Mononuclear cell (primary cell): ENCODE measurements at regions not wholly inside any gene's neighbourhood (a gene's known extent, or its start where the extent isn't known, plus 50 kb on each side); places are given as distances from the start of the nearest gene placed in this dataset.

Source experiments
- H3K27me3 ChIP-seq: 2 replicates; pipeline ENCODE4 v1.6.0; 2011; ENCODE audit warnings: low read length, control low read depth; ENCODE audit not compliant: insufficient read depth
- H3K4me1 ChIP-seq: 2 replicates; pipeline ENCODE4 v1.5.1; 2011; ENCODE audit warnings: mild to moderate bottlenecking, low read length, control low read depth; ENCODE audit not compliant: insufficient read depth
- H3K4me3 ChIP-seq: 2 replicates; pipeline ENCODE4 v1.5.1; 2011; ENCODE audit warnings: mild to moderate bottlenecking, low read length, moderate library complexity
- H3K9me3 ChIP-seq: 2 replicates; pipeline ENCODE4 v1.5.1; 2011; ENCODE audit warnings: low read depth, mild to moderate bottlenecking, control low read depth, low read length

DNA sequence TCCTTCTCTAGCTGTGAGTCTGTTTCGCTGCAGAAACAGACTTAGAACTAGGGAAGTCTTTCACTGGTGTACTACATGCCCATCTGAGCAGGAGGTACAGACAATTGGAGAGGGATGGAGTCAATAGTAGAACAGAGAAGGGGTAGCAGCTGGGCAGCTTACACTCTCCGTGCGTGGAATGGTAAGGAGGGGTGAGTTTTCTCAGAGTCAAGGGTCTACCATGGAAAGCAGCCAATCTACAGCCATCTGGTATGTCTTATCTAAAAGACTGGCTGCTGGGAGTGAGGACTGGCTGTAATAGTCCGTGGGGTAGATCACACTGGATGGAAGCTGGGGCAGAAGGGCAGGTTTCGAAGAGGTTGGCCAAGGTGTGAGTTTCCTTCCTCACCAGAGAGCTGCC is 137.3 kb upstream of the TENM4 start:
- no peaks in the 10 kb centered on the region for H3K27me3 ChIP-seq
- no peak overlapping the region for H3K4me3 ChIP-seq
- no peaks in the 10 kb centered on the region for H3K9me3 ChIP-seq
- no peaks in the 10 kb centered on the region for H3K4me1 ChIP-seq

- no peaks in the 10 kb centered on the region for H3K27me3 ChIP-seq
- H3K4me1 ChIP-seq = no peaks in the 10 kb centered on the region
- H3K4me3 ChIP-seq = no peak overlapping the region
- no peaks in the 10 kb centered on the region for H3K9me3 ChIP-seq
Measured at GRCh38 chr11:79575701-79576100, 134.9 kb upstream of the TENM4 start.

GRCh38 chr11:79570104-79570503 is 129.3 kb upstream of the TENM4 start:
- no peak overlapping the region for H3K4me3 ChIP-seq
- no peaks in the 10 kb centered on the region for H3K9me3 ChIP-seq
- H3K4me1 ChIP-seq = no peaks in the 10 kb centered on the region
- H3K27me3 ChIP-seq = no peaks in the 10 kb centered on the region

- Histone ChIP-seq H3K4me1 (no peaks in the 10 kb centered on the region), H3K27me3 (no peaks in the 10 kb centered on the region), H3K9me3 (no peaks in the 10 kb centered on the region), H3K4me3 (no peak overlapping the region)
Measured at GRCh38 chr11:79564288-79564925, 123.6 kb upstream of the TENM4 start.

GRCh38 chr11:79561496-79561895 is 120.7 kb upstream of the TENM4 start:
- Histone ChIP-seq H3K4me3 (no peak overlapping the region), H3K4me1 (no peaks in the 10 kb centered on the region), H3K9me3 (no peaks in the 10 kb centered on the region), H3K27me3 (no peaks in the 10 kb centered on the region)

- no peaks in the 10 kb centered on the region for H3K9me3 ChIP-seq
- no peaks in the 10 kb centered on the region for H3K4me1 ChIP-seq
- no peak overlapping the region for H3K4me3 ChIP-seq
- H3K27me3 ChIP-seq = no peaks in the 10 kb centered on the region
Measured at GRCh38 chr11:79550809-79551208, 110.0 kb upstream of the TENM4 start.

- no peaks in the 10 kb centered on the region for H3K27me3 ChIP-seq
- no peaks in the 10 kb centered on the region for H3K4me1 ChIP-seq
- H3K9me3 ChIP-seq = no peaks in the 10 kb centered on the region
- no peak overlapping the region for H3K4me3 ChIP-seq
Measured at GRCh38 chr11:79547256-79547655, 106.4 kb upstream of the TENM4 start.

GRCh38 chr11:79546351-79546750 is 105.5 kb upstream of the TENM4 start:
- Histone ChIP-seq H3K4me3 (no peak overlapping the region), H3K4me1 (no peaks in the 10 kb centered on the region), H3K9me3 (no peaks in the 10 kb centered on the region), H3K27me3 (no peaks in the 10 kb centered on the region)

- Histone ChIP-seq H3K27me3 (no peaks in the 10 kb centered on the region), H3K4me3 (no peak overlapping the region), H3K9me3 (no peaks in the 10 kb centered on the region), H3K4me1 (no peaks in the 10 kb centered on the region)
Measured at GRCh38 chr11:79544361-79544760, 103.5 kb upstream of the TENM4 start.

GRCh38 chr11:79543101-79543500 is 102.3 kb upstream of the TENM4 start:
- Histone ChIP-seq H3K9me3 (no peaks in the 10 kb centered on the region), H3K4me1 (no peaks in the 10 kb centered on the region), H3K27me3 (no peaks in the 10 kb centered on the region), H3K4me3 (no peak overlapping the region)

- Histone ChIP-seq H3K9me3 (no peaks in the 10 kb centered on the region), H3K4me3 (no peak overlapping the region), H3K27me3 (no peaks in the 10 kb centered on the region), H3K4me1 (no peaks in the 10 kb centered on the region)
Measured at GRCh38 chr11:79541466-79541865, 100.6 kb upstream of the TENM4 start.

DNA sequence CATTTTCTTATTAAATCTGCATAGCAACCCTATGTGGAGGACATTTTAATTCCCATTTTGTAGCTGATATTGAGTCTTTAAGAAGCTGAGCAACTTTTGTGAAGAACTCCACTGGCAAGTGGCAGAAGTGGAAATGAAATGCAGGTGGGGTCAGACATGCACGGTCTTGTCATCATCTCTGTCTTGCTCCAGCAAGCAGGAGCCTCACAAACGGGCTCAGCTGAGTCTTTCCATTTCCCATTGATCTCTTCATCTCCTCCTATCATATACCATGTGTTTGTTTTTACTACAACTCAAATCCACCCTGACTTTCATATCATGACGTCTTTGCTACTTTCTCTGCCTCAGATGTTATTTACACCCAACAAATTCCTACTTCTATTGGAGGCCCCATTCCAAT is 97.9 kb upstream of the TENM4 start:
- no peaks in the 10 kb centered on the region for H3K4me1 ChIP-seq
- no peaks in the 10 kb centered on the region for H3K27me3 ChIP-seq
- H3K9me3 ChIP-seq = no peaks in the 10 kb centered on the region
- H3K4me3 ChIP-seq = no peak overlapping the region

- H3K27me3 ChIP-seq = no peaks in the 10 kb centered on the region
- no peak overlapping the region for H3K4me3 ChIP-seq
- no peaks in the 10 kb centered on the region for H3K9me3 ChIP-seq
- no peaks in the 10 kb centered on the region for H3K4me1 ChIP-seq
Measured at GRCh38 chr11:79536155-79536917, 95.5 kb upstream of the TENM4 start.

DNA sequence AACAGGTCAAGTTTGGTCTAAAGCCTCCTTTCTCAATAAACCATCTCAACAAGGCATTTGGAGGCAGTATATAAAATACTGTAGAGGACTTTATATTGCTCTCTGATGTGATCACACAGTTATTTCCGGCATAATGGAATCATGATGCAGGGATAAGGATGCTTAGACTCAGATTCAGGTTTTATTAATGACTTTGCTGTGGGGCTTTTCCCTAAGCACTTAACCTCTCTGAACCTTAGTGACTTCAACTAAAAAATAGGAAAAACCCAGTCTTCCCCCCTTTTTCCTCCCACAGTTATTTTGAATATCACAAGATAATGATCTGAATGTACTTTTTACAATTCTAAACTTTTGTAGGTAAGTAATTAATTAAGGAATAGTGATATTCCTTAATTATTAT is 94.8 kb upstream of the TENM4 start:
- H3K4me3 ChIP-seq = no peak overlapping the region
- no peaks in the 10 kb centered on the region for H3K4me1 ChIP-seq
- H3K27me3 ChIP-seq = no peaks in the 10 kb centered on the region
- no peaks in the 10 kb centered on the region for H3K9me3 ChIP-seq

- H3K4me1 ChIP-seq = no peaks in the 10 kb centered on the region
- no peaks in the 10 kb centered on the region for H3K27me3 ChIP-seq
- H3K9me3 ChIP-seq = no peaks in the 10 kb centered on the region
- H3K4me3 ChIP-seq = no peak overlapping the region
Measured at GRCh38 chr11:79525257-79525656, 84.4 kb upstream of the TENM4 start.

DNA sequence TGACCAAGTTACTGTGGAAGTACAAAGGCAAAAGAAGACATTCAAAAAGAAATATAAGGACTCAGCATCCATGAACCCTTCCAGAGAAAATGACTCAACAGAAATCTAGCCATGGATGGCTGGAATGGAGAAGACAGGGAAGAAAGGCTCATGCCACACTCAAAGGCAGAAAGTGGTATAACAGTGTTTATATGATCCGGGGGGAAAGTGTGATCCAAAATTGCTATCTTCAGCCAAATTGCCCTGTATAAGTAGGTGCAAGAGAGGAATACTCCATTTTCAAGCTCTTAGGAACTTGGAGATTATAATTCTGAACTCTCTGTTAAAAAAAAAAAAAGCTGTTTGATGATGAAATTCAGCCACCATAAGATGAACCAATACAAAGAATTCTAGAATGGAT is 81.8 kb upstream of the TENM4 start:
- no peak overlapping the region for H3K4me3 ChIP-seq
- H3K27me3 ChIP-seq = no peaks in the 10 kb centered on the region
- H3K9me3 ChIP-seq = no peaks in the 10 kb centered on the region
- no peaks in the 10 kb centered on the region for H3K4me1 ChIP-seq
